GM19240 (cell line): ENCODE measurements at regions not wholly inside any gene's neighbourhood (a gene's known extent, or its start where the extent isn't known, plus 50 kb on each side); places are given as distances from the start of the nearest gene placed in this dataset.
"Not testable (repeated sequence)": the region's sequence is repeated elsewhere in the genome, so short reads cannot be mapped to it uniquely, and the experiment has no call there.

Source experiments
- DNase-seq: peaks from one replicate; pipeline ENCODE4 v3.0.0; 2011; ENCODE audit warnings: low spot score; ENCODE audit not compliant: insufficient read length

- DNase-seq, result no peak
Measured at GRCh38 chr17:70564006-70564620, 394.8 kb downstream of the KCNJ2 start.

DNA sequence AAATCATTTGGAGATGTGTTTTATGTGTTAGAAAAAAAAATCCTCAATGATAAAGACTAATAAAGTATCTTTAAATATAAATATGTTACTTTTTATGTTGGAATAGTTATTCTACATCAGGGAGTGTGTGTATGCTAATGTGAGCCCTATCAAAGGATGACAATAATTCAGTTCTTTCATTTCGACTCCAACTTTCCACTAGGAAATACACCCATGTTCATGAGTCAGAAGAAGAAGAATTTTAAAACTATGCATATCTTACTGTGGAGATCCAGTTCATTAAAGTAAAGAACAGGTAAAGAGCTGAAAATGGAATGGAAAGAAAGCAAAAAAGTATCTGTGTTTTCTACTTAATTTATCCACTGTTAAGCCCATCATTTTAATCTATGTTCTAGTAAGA lies 399.8 kb downstream of the KCNJ2 start:
- no peak for DNase-seq

DNA sequence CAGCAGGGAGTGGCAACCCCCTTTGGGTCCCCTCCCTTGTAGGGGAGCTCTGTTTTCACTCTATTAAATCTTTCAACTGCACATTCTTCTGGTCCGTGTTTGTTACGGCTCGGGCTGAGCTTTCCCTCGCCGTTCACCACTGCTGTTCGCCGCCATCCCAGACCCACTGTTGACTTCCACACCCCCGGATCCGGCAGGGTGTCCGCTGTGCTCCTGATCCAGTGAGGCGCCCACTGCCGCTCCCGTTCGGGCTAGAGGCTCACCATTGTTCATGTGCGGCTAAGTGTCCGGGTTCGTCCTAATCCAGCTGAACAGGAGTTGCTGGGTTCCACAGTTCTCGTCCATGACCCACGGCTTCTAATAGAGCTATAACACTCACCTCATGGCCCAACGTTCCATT lies 408.1 kb downstream of the KCNJ2 start:
- DNase-seq, result no peak

DNA sequence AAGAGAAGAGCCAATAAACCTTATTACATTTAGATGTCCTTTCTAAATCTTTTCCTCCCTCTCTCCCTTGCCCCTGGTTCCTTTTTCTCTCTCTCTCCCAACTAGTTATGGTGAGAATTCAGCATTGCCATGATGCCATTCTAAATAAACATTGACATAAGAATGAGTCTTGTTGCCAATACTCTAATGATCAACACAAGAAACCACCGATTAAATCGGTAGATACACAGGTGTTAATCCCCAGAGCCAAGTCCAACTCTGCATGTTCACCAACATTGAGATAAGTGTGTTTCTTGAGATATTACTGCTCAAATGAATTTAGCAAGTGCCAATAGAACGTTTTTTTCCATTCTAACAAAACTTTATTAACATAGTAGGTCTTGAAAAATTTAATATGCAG lies 412.1 kb downstream of the KCNJ2 start:
- DNase-seq, result no peak

DNA sequence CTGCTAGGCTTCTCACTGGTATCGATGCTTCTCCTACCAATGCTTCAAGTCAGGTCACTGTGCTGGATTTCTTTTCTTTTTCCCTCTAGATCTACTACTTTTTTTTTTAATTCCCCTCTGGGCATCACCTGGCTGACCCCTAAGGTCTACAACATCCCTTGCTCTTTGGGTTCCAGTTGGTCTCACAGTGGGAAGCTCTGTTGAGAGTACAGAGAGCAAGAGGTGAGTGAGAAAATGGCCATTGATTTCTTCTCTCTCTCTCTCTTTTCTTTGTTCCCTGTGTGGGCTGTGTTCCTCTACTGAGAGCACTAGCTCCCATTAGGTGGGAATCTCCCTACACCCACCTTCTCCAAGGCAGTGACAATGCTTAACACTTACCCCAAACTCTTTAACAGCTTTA lies 413.4 kb downstream of the KCNJ2 start:
- DNase-seq, result no peak

DNA sequence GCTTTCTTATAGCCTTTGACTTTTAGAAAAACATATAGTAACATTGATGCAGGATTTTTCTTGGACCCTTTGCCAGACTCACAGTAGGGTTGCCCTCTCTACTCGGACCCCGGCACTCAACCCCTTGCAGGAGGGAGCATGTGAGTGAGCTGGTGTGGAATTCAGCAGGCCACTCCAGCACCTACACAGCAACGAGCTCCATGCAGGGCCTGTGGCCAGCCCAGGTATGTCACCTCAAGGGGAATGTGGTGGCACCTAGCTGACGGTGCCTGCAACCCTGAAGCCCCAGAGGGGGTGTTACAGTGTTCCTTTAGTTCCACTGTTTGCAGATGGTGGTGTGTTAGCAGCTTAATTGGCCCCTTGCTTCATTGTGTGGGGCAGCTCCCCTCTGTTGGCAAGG lies 414.9 kb downstream of the KCNJ2 start:
- DNase-seq, result no peak

DNA sequence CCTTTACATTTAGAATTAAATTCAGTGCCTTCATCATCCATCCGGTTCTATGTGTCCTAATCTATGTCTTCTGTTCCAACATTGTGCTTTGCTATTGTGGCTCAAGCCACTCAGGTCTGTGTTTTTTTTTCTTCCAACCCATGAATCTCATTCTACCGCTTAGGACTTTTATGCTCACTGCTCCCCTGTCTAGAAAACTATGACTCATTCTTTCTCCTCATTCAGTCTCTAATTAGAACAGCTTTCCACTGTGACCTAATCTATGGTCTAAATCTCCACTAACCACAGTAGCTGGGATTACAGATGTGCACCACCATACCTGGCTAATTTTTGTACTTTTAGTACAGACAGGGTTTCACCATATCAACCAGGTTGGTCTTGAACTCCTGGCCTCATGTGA lies 418.7 kb downstream of the KCNJ2 start:
- DNase-seq, result no peak

GRCh38 chr17:70597774-70598173 lies 428.4 kb downstream of the KCNJ2 start:
- DNase-seq, result no peak

DNA sequence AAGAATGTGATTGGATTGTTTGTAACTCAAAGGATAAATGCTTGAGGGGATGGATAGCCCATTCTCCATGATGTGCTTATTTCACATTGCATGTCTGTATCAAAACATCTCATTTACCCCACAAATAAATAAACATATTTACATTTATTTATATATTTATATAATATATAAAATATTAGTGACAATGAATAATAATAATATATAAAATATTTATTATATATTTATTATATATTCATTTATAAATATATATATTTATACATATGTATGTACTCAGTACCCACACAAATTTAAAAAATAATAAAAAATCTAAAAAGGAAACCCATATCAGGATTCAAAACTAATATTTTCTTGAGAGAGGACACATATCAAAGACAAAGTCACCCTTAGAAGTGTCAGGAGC lies 429.9 kb downstream of the KCNJ2 start:
- DNase-seq, result no peak

DNA sequence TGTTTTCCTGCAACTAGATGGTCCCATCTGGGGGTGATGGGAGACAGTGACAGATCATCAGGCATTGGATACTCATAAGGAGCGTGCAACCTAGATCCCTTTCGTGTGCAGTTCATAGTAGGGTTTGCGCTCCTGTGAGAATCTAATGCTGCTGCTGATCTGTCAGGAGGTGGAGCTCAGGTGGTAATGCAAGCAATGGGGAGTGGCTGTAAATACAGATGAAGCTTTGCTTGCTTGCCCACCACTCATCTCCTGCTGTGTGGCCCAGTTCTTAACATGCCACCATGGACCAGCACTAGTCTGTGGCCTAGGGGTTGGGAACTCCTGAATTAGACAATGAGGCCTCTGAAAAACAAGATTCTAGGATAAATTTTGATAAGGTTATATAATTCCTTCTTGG lies 430.6 kb downstream of the KCNJ2 start:
- DNase-seq, result not testable (repeated sequence)

DNA sequence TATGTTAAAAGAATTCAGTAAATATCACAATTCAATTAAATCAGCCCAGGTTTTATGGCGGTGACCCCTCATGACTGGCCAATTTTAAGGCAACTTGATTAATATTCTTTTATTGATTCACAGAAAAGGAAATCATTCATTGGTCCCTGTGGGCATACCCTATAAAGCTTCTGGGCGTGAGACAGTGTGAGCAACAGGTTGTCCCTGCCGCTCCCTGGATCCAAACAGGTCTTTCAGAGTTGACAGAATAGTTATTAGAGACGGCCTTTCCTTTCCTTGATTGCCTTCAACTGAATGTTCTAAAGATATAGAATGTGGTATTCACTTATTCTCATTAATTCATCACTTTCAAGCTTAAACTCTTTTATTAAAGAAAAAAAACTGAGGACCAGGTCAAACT lies 433.9 kb downstream of the KCNJ2 start:
- no peak for DNase-seq

DNA sequence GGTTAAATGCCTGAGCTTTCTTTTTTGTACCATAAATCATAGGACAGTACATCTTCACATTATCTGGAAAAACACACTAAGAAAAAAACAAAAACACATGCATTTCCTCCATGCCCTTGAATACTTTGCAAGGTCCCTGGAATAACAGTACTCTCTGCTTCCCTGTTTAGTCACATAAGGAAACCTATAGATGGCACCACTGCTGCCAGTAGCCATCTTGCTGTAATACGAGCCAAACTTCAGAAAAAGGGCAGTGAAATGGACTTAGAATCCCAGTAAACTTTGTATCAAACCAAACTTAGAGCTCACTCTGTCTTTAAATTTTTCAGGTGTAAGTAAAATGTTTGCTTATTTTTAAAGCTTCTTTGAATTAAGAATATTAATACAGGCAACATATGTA lies 435.5 kb downstream of the KCNJ2 start:
- no peak for DNase-seq

- DNase-seq, result no peak
Measured at GRCh38 chr17:70606086-70606485, 436.8 kb downstream of the KCNJ2 start.

DNA sequence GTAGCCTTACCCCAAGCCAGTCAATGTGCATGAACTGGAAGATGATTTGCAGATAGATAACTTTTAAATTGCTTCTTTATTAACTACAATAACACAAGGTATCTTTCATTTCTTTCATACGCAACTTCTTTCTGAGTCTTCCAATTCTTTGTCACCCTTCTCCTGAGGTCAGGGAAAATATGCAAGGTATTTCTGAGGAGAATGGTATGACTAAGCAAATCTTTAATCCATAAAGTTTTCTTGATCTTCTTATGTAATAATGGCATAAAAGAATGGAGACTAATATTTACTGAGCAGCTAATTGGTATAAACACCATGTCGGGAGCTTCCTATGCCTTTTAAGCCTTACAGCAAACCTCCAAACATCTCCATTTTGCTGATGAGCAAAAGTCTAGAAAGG lies 438.9 kb downstream of the KCNJ2 start:
- DNase-seq, result no peak

GRCh38 chr17:70608957-70609356 lies 439.6 kb downstream of the KCNJ2 start:
- no peak for DNase-seq

GRCh38 chr17:70609566-70609965 lies 440.2 kb downstream of the KCNJ2 start:
- DNase-seq, result no peak

- no peak for DNase-seq
Measured at GRCh38 chr17:70610161-70610560, 440.8 kb downstream of the KCNJ2 start.

DNA sequence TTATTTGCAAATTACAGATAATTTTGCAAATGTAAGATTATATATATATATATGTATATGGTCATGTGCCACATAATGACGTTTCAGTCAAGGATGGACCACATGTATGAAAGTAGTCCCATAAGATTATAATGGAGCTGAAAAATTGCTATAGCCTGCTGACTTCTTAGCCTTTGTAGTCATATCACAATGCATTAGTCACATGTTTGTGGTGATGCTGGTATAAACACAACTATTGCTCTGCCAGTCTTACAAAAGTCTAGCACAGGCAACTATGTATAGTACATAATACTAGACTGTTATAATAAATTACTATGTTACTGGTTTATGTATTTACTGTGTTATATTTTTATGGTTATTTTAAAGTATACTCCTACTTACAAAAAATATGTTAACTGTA lies 444.3 kb downstream of the KCNJ2 start:
- DNase-seq, result no peak

DNA sequence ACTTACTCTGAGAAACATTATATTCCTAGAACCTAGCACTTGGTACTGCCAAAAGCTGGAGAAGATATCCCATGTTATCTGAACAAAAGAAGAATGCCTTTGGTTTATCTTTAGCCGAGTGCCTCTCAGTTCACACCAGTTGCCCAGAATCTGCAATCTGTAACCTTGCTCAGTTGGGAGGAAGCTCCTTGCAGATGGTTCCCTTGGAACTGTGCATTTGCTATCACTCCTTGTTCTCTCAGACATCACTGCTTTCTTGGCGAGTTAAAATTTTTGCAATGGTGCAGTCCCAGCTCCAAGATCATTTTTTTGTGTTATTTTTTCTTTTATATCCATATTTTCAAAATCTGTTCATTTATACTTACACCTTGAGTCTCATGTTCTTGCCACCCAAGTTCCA lies 446.5 kb downstream of the KCNJ2 start:
- no peak for DNase-seq

- DNase-seq, result no peak
Measured at GRCh38 chr17:70618641-70619040, 449.3 kb downstream of the KCNJ2 start.

DNA sequence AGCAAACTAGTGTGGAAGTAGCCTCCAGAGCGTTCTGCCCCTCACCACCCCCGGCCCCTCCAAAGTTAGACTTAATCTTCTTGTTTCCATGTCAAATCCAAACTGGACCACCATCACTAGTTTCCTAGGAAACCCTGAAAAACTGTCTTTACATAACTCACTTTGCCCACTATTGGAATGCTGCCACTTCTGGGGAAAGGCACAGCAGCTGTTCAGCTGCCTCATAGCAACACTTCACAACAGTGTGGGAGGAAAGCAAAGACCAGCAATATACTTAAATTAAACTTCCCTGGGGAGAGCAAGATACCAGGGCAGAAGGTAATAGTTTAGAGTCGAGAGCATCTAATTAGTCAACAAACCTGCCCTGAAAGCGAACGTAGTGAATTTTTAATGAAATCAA lies 452.2 kb downstream of the KCNJ2 start:
- DNase-seq, result no peak

GRCh38 chr17:70622368-70623260 lies 453.3 kb downstream of the KCNJ2 start:
- DNase-seq, result no peak

DNA sequence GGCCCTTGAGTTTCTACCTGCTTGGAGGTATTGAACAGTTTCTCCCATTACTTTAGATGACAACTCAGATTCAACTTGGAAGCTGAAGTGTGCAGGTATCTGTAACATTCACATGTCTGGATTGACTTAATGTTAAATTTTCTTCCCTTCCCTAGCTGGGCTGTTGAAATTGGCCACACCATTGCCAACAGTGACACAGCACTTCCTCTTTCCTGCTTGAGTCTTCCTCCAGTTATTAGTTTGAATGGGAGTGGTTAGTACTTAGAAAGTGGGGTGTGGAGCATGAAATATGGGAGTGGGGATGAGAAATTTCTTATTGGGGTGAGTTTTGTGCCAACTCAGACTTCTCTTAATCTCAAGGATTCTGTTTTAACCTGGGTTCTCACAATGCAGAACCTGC lies 454.9 kb downstream of the KCNJ2 start:
- DNase-seq, result no peak
